HepG2 (cell line): ENCODE measurements at regions not wholly inside any gene's neighbourhood (a gene's known extent, or its start where the extent isn't known, plus 50 kb on each side); places are given as distances from the start of the nearest gene placed in this dataset.
A peak's percentile ranks its signal among the peaks of the same experiment; 100 is the strongest.

Source experiments
- ATAC-seq: fragments of 200-7000 bp; cut with Tn5 transposase; 3 replicates; pipeline ENCODE4 v1.9.1; 2020; ENCODE audit warnings: mild to moderate bottlenecking, moderate library complexity
- BruUV-seq: library from RNA; stranded (reverse); fragments of 400-500 nt; replicated peaks from 2 replicates; lab custom pipeline; 2021; lab: Mats Ljungman, UMichigan
- CTCF ChIA-PET: fragments of 300-600 bp; formaldehyde crosslinking; extraction: SDS; loops from one replicate; lab custom pipeline; 2021; ENCODE audit warnings: low total read pairs, inconsistent platforms, low intra/inter-chr PET ratio; lab: Yijun Ruan, JAX
- POLR2A ChIA-PET: fragments of 350-600 bp; sonication (Branson Sonifier 250); formaldehyde crosslinking; loops from one replicate; lab custom pipeline; 2020; ENCODE audit warnings: antibody characterized with exemption, inconsistent platforms; lab: Yijun Ruan, JAX
- DNase-seq: peaks from one replicate; pipeline ENCODE4 v3.0.0-alpha.2; 2015; ENCODE audit warnings: low spot score
- FAIRE-seq: peaks from 3 replicates; lab custom pipeline; 2011; peaks lifted over from hg19 to GRCh38; lab: Jason Lieb, UNC
- H2AFZ ChIP-seq: one replicate; pipeline ENCODE4 v1.6.1; 2011; ENCODE audit warnings: low read length, inconsistent platforms
- H3K27ac ChIP-seq: fragments of 300-600 bp; 3 replicates; pipeline ENCODE4 v1.8.0; 2011; ENCODE audit warnings: mixed run types, mild to moderate bottlenecking, mixed read lengths, low read length, inconsistent platforms; ENCODE audit not compliant: insufficient read depth; ENCODE audit errors: extremely low read length
- H3K27me3 ChIP-seq, 2 experiments: fragments of 200-600 bp in 1 of 2; 2 replicates in 1 of 2; 3 replicates in 1 of 2; pipeline versions ENCODE4 v1.6.0 to v1.8.0; 2011; ENCODE audit warnings: low read length in 2 of 2, mild to moderate bottlenecking in 2 of 2, moderate library complexity in 2 of 2, inconsistent platforms in 1 of 2; ENCODE audit not compliant: insufficient read depth in 2 of 2, control insufficient read depth in 1 of 2
- H3K36me3 ChIP-seq, 2 experiments: fragments of 200-600 bp in 1 of 2; replicated peaks in 1 of 2; 2 replicates in 1 of 2; 3 replicates in 1 of 2; pipeline versions ENCODE4 v1.5.1 to v1.8.0; 2011; ENCODE audit warnings: low read length in 2 of 2, inconsistent platforms in 1 of 2; ENCODE audit not compliant: insufficient read depth in 2 of 2, control insufficient read depth in 1 of 2
- H3K4me1 ChIP-seq: 2 replicates; pipeline ENCODE4 v1.5.1; 2012; ENCODE audit warnings: low read length, inconsistent platforms; ENCODE audit not compliant: insufficient read depth
- H3K4me2 ChIP-seq: 2 replicates; pipeline ENCODE4 v1.6.0; 2011; ENCODE audit warnings: low read depth, low read length, inconsistent platforms
- H3K4me3 ChIP-seq, 3 experiments: fragments of 200-600 bp in 1 of 3; sonication (generic), shearing (Covaris generic) in 1 of 3; replicated peaks in 1 of 3; 2 replicates each; pipeline ENCODE4 v1.5.1; 2011 to 2016; ENCODE audit warnings: low read length in 3 of 3, inconsistent platforms in 2 of 3, low read depth in 2 of 3, mild to moderate bottlenecking in 2 of 3, control low read depth in 1 of 3, mixed read lengths in 1 of 3; ENCODE audit not compliant: insufficient read depth in 1 of 3
- H3K79me2 ChIP-seq: one replicate; pipeline ENCODE4 v1.6.1; 2011; ENCODE audit warnings: low read length, inconsistent platforms; ENCODE audit not compliant: insufficient read depth
- H3K9ac ChIP-seq: 2 replicates; pipeline ENCODE4 v1.6.0; 2011; ENCODE audit warnings: mild to moderate bottlenecking, low read depth, low read length, inconsistent platforms; ENCODE audit not compliant: insufficient read depth
- H3K9me3 ChIP-seq: 2 replicates; pipeline ENCODE4 v1.5.1; 2012; ENCODE audit warnings: mild to moderate bottlenecking, low read length
- H4K20me1 ChIP-seq: 2 replicates; pipeline ENCODE4 v1.6.0; 2011; ENCODE audit warnings: inconsistent platforms, mild to moderate bottlenecking, low read length, moderate library complexity; ENCODE audit not compliant: insufficient read depth
- CBX1 ChIP-seq: IDR thresholded peaks from one replicate; pipeline ENCODE4 v1.6.1; 2016; ENCODE audit warnings: antibody characterized with exemption, low read depth
- DRAP1 ChIP-seq: IDR thresholded peaks from 2 replicates; pipeline ENCODE4 v1.6.1; 2016; ENCODE audit warnings: missing genetic modification reagents, missing compliant biosample characterization
- FOXM1 ChIP-seq: sonication (generic); formaldehyde crosslinking; IDR thresholded peaks from 2 replicates; pipeline ENCODE4 v1.5.0; 2020; ENCODE audit warnings: missing genetic modification reagents
- HOXA9 ChIP-seq: sonication (generic); formaldehyde crosslinking; IDR thresholded peaks from 2 replicates; pipeline ENCODE4 v1.8.1; 2022; ENCODE audit warnings: missing genetic modification reagents, mild to moderate bottlenecking, moderate library complexity, borderline replicate concordance
- ISX ChIP-seq: sonication (generic); formaldehyde crosslinking; conservative IDR thresholded peaks from 2 replicates; pipeline ENCODE4 v1.5.0; 2020; ENCODE audit warnings: missing genetic modification reagents
- KMT2A ChIP-seq: sonication (generic); formaldehyde crosslinking; IDR thresholded peaks from 2 replicates; pipeline ENCODE4 v1.4.0; 2020; ENCODE audit warnings: missing genetic modification reagents
- MAFF ChIP-seq: IDR thresholded peaks from 2 replicates; pipeline ENCODE4 v1.6.1; 2011; ENCODE audit warnings: low read depth, low read length, improper control_type of control experiment
- MAFK ChIP-seq, 2 experiments: IDR thresholded peaks in 1 of 2; conservative IDR thresholded peaks in 1 of 2; 2 replicates each; pipeline ENCODE4 v1.6.1; 2011; ENCODE audit warnings: improper control_type of control experiment in 2 of 2, low read length in 2 of 2
- MAX ChIP-seq: IDR thresholded peaks from 2 replicates; pipeline ENCODE4 v1.6.1; 2012; ENCODE audit warnings: inconsistent platforms
- NCOA2 ChIP-seq: sonication (generic); formaldehyde crosslinking; IDR thresholded peaks from 2 replicates; pipeline ENCODE4 v1.8.0; 2022; ENCODE audit warnings: inconsistent platforms
- NFE2L2 ChIP-seq: fragments of 150-350 bp; IDR thresholded peaks from 2 replicates; pipeline ENCODE4 v1.6.1; 2014; ENCODE audit warnings: low read length
- PHB2 ChIP-seq: fragments of 450-650 bp; IDR thresholded peaks from 2 replicates; pipeline ENCODE4 v1.6.1; 2018; ENCODE audit not compliant: partially characterized antibody
- SMC3 ChIP-seq: IDR thresholded peaks from 2 replicates; pipeline ENCODE4 v1.6.1; 2011; ENCODE audit warnings: low read length, improper control_type of control experiment
- TAF15 ChIP-seq: fragments of 200-400 bp; formaldehyde crosslinking; IDR thresholded peaks from one replicate; pipeline ENCODE4 v1.6.1; 2018; ENCODE audit warnings: mild to moderate bottlenecking, low read depth, low read length; ENCODE audit not compliant: poor library complexity, severe bottlenecking
- ZNF432 ChIP-seq: sonication (generic); formaldehyde crosslinking; IDR thresholded peaks from 2 replicates; pipeline ENCODE4 v1.5.0; 2020; ENCODE audit warnings: missing genetic modification reagents, mild to moderate bottlenecking, borderline replicate concordance
- WGBS: methylation state at CpG from one replicate; pipeline ENCODE4 v1.1.6; 2017; ENCODE audit warnings: low lambda C conversion rate; 5-methylcytosine and 5-hydroxymethylcytosine counted together
- in situ Hi-C: cut with HindIII; loops from 2 replicates; pipeline ENCODE4 v1.10.0; 2017; ENCODE audit warnings: low pct_unique_long_range_greater_than_20kb; ENCODE audit not compliant: extremely low pct_ligation_motif_present
- intact Hi-C: fragments of 100-400 bp; cut with micrococcal nuclease; formaldehyde crosslinking; loops from one replicate; pipeline ENCODE4 v1.10.0; 2022; ENCODE audit not compliant: unreplicated experiment
- TF ChIP-seq, protein P1 (sequence below): sonication (generic); formaldehyde crosslinking; IDR thresholded peaks from 2 replicates; pipeline ENCODE4 v1.4.0; 2020; ENCODE audit warnings: mild to moderate bottlenecking, low read depth, missing genetic modification reagents

DNA sequence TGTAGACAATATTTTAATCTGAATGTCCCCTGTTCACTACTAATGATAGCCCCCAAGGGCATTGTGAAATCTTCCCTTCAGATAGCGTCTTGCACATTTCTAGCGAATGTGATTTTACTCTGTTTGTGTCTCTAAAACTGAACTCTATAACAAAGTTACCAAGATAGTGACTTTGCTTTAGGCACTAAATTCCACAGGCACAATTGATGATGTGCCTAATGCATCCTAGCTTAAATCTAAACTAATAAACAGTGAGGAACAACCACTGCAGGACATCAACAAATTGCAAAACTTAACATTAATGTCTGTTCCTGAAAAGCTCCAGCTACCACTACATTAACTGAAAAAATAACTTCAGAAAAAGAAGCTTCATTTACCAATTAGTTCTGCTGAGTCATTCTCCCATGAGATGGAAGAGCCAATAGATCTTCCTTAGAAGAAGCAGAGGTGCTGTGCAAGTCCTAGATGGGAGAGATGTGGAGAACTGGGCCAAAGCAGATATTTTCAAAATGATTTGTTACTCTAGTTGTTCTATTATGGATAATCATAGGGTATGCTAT is 1065.0 kb downstream of the EPHA7 start:
- ChIA-PET CTCF (no interaction called here), POLR2A (no interaction called here)
- no peak for FAIRE-seq
- Histone ChIP-seq H3K4me2 (no peak overlapping the region), H3K27ac (no peak overlapping the region), H3K4me1 (no peaks in the 10 kb centered on the region), H3K27me3 (no peaks in the 10 kb centered on the region), H3K4me3 (no peak overlapping the region), H3K79me2 (no peaks in the 10 kb centered on the region), H3K9ac (no peak overlapping the region)
- intact Hi-C loops, result no loop called here
- BruUV-seq, result no TSS peak
- TF ChIP-seq TAF15 (no peak), SMC3 (no peak), NFE2L2 (peak; percentile 77)
- TF ChIP-seq, all 625 proteins: peak for 1
- DNase-seq, result no peak
- Histone ChIP-seq H3K9me3 (no peaks in the 10 kb centered on the region), H2AFZ (no peak overlapping the region), H3K36me3 (no peaks in the 10 kb centered on the region), H4K20me1 (no peaks in the 10 kb centered on the region)
- WGBS, result 30% methylated on average over 2 of the region's 2 CpGs
- ATAC-seq, result no peak
- in situ Hi-C loops, result no loop called here

- Histone ChIP-seq H3K4me2 (no peak overlapping the region), H2AFZ (no peak overlapping the region), H4K20me1 (no peaks in the 10 kb centered on the region), H3K27ac (no peak overlapping the region), H3K9me3 (no peaks in the 10 kb centered on the region), H3K27me3 (no peaks in the 10 kb centered on the region), H3K4me1 (no peaks in the 10 kb centered on the region), H3K79me2 (no peaks in the 10 kb centered on the region), H3K4me3 (no peak overlapping the region), H3K9ac (no peak overlapping the region), H3K36me3 (no peaks in the 10 kb centered on the region)
- BruUV-seq, result no TSS peak
- in situ Hi-C loops, result no loop called here
- WGBS, result 69% methylated on average over 2 of the region's 2 CpGs
- no peak for TF ChIP-seq MAX
- no peak for TF ChIP-seq ZNF432 (CRISPR knock-in tag)
- no peak for TF ChIP-seq FOXM1 (CRISPR knock-in tag)
- TF ChIP-seq NCOA2 (CRISPR knock-in tag), result no peak
- no peak for TF ChIP-seq DRAP1 (CRISPR knock-in tag)
- no peak for TF ChIP-seq PHB2
- TF ChIP-seq, protein P1, sequence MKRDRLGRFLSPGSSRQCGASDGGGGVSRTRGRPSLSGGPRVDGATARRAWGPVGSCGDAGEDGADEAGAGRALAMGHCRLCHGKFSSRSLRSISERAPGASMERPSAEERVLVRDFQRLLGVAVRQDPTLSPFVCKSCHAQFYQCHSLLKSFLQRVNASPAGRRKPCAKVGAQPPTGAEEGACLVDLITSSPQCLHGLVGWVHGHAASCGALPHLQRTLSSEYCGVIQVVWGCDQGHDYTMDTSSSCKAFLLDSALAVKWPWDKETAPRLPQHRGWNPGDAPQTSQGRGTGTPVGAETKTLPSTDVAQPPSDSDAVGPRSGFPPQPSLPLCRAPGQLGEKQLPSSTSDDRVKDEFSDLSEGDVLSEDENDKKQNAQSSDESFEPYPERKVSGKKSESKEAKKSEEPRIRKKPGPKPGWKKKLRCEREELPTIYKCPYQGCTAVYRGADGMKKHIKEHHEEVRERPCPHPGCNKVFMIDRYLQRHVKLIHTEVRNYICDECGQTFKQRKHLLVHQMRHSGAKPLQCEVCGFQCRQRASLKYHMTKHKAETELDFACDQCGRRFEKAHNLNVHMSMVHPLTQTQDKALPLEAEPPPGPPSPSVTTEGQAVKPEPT, result no peak
- peak; percentile 75 to 87 for TF ChIP-seq MAFK (conservative IDR thresholded peaks at IDR 0.05 in 1 of 2, IDR thresholded peaks at IDR 0.05 in 1 of 2; ENCODE audit: low read length in 2 of 2)
- no peak for TF ChIP-seq HOXA9 (CRISPR knock-in tag)
- no peak for TF ChIP-seq CBX1
- no peak for TF ChIP-seq ISX
- TF ChIP-seq MAFF, result peak; percentile 80
- TF ChIP-seq KMT2A, result no peak
- intact Hi-C loops, result no loop called here
- no peak for FAIRE-seq
- CTCF ChIA-PET, result no interaction called here
- POLR2A ChIA-PET, result no interaction called here
- DNase-seq, result no peak
- no peak for ATAC-seq
Measured at GRCh38 chr6:92352130-92352529, 1067.2 kb downstream of the EPHA7 start.
